ENCODE measurements at regions not wholly inside any gene's neighbourhood (a gene's known extent, or its start where the extent isn't known, plus 50 kb on each side); places are given as distances from the start of the nearest gene placed in this dataset.

DNA sequence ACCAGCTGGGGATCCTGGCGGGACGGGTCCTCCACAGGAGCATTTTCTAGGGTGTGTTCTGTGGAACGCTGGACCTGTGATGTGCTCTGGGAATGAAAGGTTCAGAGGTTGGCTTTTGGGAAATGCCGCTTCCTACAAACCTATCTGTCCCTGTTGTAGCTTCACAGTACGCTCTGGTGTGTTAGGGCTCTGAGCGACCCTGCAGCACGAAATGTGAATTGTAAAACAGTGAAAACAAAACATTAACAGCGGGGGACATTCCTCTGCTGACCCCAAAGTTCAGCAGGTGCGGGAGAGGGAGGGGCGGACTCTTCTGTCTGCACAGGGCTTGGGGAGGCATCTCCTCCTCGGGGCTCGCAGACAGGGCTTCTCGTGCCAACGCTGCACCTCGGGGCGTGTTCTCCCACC lies 155.9 kb downstream of the NRN1 start:
- Histone ChIP-seq H2AFZ (ENCODE audit: low read length) (peak overlapping the region; percentile 77; the same call in 1 of the 2 replicates), H3K36me3 (replicated peaks; ENCODE audit: insufficient read depth, low read length) (no peaks in the 10 kb centered on the region), H3K27me3 (replicated peaks; ENCODE audit: insufficient read depth, low read length) (no peaks in the 10 kb centered on the region), H3K9me2 (replicated peaks; ENCODE audit: insufficient read depth, low read length) (no peaks in the 10 kb centered on the region), H3K4me1 (ENCODE audit: low read length) (peaks cover 21% of the 10 kb centered on the region), H3K9ac (ENCODE audit: low read length) (no peak overlapping the region), H3K9me3 (replicated peaks; ENCODE audit: insufficient read depth, low read length) (no peaks in the 10 kb centered on the region), H3F3A (ENCODE audit: insufficient read depth, low read length) (peaks cover 7% of the 10 kb centered on the region; the same call in 1 of the 2 replicates), H3K27ac (ENCODE audit: low read length) (no peak overlapping the region), H4K20me1 (ENCODE audit: insufficient read depth, low read length) (no peaks in the 10 kb centered on the region), H3K79me2 (ENCODE audit: low read length) (no peaks in the 10 kb centered on the region), H3K4me3 (ENCODE audit: low read length) (peak overlapping the region; percentile 58), H3K4me2 (ENCODE audit: low read depth, low read length) (peak overlapping the region; percentile 79; the same call in 1 of the 2 replicates)
- TF ChIP-seq EZH2phosphoT487 (IDR thresholded peaks at IDR 0.05; ENCODE audit: low read length) (no peak), EZH2 (optimal IDR thresholded peaks at IDR 0.05; ENCODE audit: low read depth, low read length) (no peak)
- TF ChIP-seq, protein P1, sequence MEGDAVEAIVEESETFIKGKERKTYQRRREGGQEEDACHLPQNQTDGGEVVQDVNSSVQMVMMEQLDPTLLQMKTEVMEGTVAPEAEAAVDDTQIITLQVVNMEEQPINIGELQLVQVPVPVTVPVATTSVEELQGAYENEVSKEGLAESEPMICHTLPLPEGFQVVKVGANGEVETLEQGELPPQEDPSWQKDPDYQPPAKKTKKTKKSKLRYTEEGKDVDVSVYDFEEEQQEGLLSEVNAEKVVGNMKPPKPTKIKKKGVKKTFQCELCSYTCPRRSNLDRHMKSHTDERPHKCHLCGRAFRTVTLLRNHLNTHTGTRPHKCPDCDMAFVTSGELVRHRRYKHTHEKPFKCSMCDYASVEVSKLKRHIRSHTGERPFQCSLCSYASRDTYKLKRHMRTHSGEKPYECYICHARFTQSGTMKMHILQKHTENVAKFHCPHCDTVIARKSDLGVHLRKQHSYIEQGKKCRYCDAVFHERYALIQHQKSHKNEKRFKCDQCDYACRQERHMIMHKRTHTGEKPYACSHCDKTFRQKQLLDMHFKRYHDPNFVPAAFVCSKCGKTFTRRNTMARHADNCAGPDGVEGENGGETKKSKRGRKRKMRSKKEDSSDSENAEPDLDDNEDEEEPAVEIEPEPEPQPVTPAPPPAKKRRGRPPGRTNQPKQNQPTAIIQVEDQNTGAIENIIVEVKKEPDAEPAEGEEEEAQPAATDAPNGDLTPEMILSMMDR (IDR thresholded peaks at IDR 0.05; ENCODE audit: low read length) = no peak
- no peak for DNase-seq

GRCh38 chr6:5846889-5847288 lies 159.8 kb downstream of the NRN1 start:
- Histone ChIP-seq H3F3A (ENCODE audit: insufficient read depth, low read length) (peaks cover 7% of the 10 kb centered on the region; the same call in 1 of the 2 replicates), H4K20me1 (ENCODE audit: insufficient read depth, low read length) (no peaks in the 10 kb centered on the region), H3K4me2 (ENCODE audit: low read depth, low read length) (peak overlapping the region; percentile 78)

DNA sequence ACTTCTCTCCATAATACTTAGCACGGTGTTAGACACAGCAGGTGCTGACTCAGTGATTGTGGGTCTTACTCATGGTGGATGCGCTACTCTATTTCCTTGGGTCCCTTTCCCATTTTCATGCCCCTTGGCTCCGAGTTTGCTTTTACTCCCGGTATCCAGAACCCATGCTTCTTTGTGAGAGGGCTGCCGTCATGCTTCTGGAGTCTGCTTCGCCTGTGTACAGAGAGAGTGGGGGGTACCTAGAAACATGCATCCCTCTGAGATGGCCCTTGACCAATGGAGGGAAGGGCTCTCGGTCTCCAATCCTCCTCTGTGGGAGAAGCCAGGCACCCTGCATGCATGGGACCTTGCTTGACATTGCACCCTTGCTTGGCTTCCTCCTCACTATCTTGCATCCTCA lies 160.4 kb downstream of the NRN1 start:
- H3K27me3 ChIP-seq (replicated peaks; ENCODE audit: insufficient read depth, low read length) = no peaks in the 10 kb centered on the region
- TF ChIP-seq EZH2 (optimal IDR thresholded peaks at IDR 0.05; ENCODE audit: low read depth, low read length) (no peak), EZH2phosphoT487 (IDR thresholded peaks at IDR 0.05; ENCODE audit: low read length) (no peak)
- TF ChIP-seq, protein P1 (IDR thresholded peaks at IDR 0.05; ENCODE audit: low read length) = no peak
- H3K4me2 ChIP-seq (ENCODE audit: low read depth, low read length) = peak overlapping the region; percentile 78; the same call in 1 of the 2 replicates
- no peaks in the 10 kb centered on the region for H3K9me3 ChIP-seq (replicated peaks; ENCODE audit: insufficient read depth, low read length)
- H3K27ac ChIP-seq (ENCODE audit: low read length) = peak overlapping the region; percentile 67; the same call in 1 of the 2 replicates
- DNase-seq = no peak
- H3K9ac ChIP-seq (ENCODE audit: low read length) = no peak overlapping the region
- H2AFZ ChIP-seq (ENCODE audit: low read length) = peak overlapping the region; percentile 60
- no peaks in the 10 kb centered on the region for H3K36me3 ChIP-seq (replicated peaks; ENCODE audit: insufficient read depth, low read length)
- H3K9me2 ChIP-seq (replicated peaks; ENCODE audit: insufficient read depth, low read length) = no peaks in the 10 kb centered on the region
- no peaks in the 10 kb centered on the region for H3K79me2 ChIP-seq (ENCODE audit: low read length)
- no peak overlapping the region for H3K4me3 ChIP-seq (ENCODE audit: low read length)
- H3K4me1 ChIP-seq (ENCODE audit: low read length) = peaks cover 21% of the 10 kb centered on the region
- H4K20me1 ChIP-seq (ENCODE audit: insufficient read depth, low read length) = no peaks in the 10 kb centered on the region
- H3F3A ChIP-seq (ENCODE audit: insufficient read depth, low read length) = peaks cover 7% of the 10 kb centered on the region; the same call in 1 of the 2 replicates

More at GRCh38 chr6:5846889-5847288, 159.8 kb downstream of the NRN1 start:
- Histone ChIP-seq H3K79me2 (ENCODE audit: low read length) (no peaks in the 10 kb centered on the region), H3K27ac (ENCODE audit: low read length) (peak overlapping the region; percentile 67; the same call in 1 of the 2 replicates), H3K9me3 (replicated peaks; ENCODE audit: insufficient read depth, low read length) (no peaks in the 10 kb centered on the region), H3K27me3 (replicated peaks; ENCODE audit: insufficient read depth, low read length) (no peaks in the 10 kb centered on the region), H3K36me3 (replicated peaks; ENCODE audit: insufficient read depth, low read length) (no peaks in the 10 kb centered on the region), H2AFZ (ENCODE audit: low read length) (peak overlapping the region; percentile 60), H3K4me1 (ENCODE audit: low read length) (peaks cover 21% of the 10 kb centered on the region), H3K4me3 (ENCODE audit: low read length) (peak overlapping the region; percentile 2; the same call in 1 of the 2 replicates), H3K9ac (ENCODE audit: low read length) (no peak overlapping the region), H3K9me2 (replicated peaks; ENCODE audit: insufficient read depth, low read length) (no peaks in the 10 kb centered on the region)
- peak; percentile 71 for DNase-seq
- TF ChIP-seq EZH2phosphoT487 (IDR thresholded peaks at IDR 0.05; ENCODE audit: low read length) = no peak
- TF ChIP-seq, protein P1 (IDR thresholded peaks at IDR 0.05; ENCODE audit: low read length) = no peak
- no peak for TF ChIP-seq EZH2 (optimal IDR thresholded peaks at IDR 0.05; ENCODE audit: low read depth, low read length)

All from MM.1S (cell line).